HepG2 (cell line): ENCODE measurements at regions not wholly inside any gene's neighbourhood (a gene's known extent, or its start where the extent isn't known, plus 50 kb on each side); places are given as distances from the start of the nearest gene placed in this dataset.

Experiments
- ATAC-seq: fragments of 200-7000 bp; cut with Tn5 transposase; 3 replicates; pipeline ENCODE4 v1.9.1; 2020; ENCODE audit warnings: mild to moderate bottlenecking, moderate library complexity
- BruUV-seq: library from RNA; stranded (reverse); fragments of 400-500 nt; replicated peaks from 2 replicates; lab custom pipeline; 2021; lab: Mats Ljungman, UMichigan
- CTCF ChIA-PET: fragments of 300-600 bp; formaldehyde crosslinking; extraction: SDS; loops from one replicate; lab custom pipeline; 2021; ENCODE audit warnings: low total read pairs, inconsistent platforms, low intra/inter-chr PET ratio; lab: Yijun Ruan, JAX
- POLR2A ChIA-PET: fragments of 350-600 bp; sonication (Branson Sonifier 250); formaldehyde crosslinking; loops from one replicate; lab custom pipeline; 2020; ENCODE audit warnings: antibody characterized with exemption, inconsistent platforms; lab: Yijun Ruan, JAX
- DNase-seq: peaks from one replicate; pipeline ENCODE4 v3.0.0-alpha.2; 2015; ENCODE audit warnings: low spot score
- FAIRE-seq: peaks from 3 replicates; lab custom pipeline; 2011; peaks lifted over from hg19 to GRCh38; lab: Jason Lieb, UNC
- H2AFZ ChIP-seq: one replicate; pipeline ENCODE4 v1.6.1; 2011; ENCODE audit warnings: low read length, inconsistent platforms
- H3K27ac ChIP-seq: fragments of 300-600 bp; 3 replicates; pipeline ENCODE4 v1.8.0; 2011; ENCODE audit warnings: mixed run types, mild to moderate bottlenecking, mixed read lengths, low read length, inconsistent platforms; ENCODE audit not compliant: insufficient read depth; ENCODE audit errors: extremely low read length
- H3K27me3 ChIP-seq, 2 experiments: fragments of 200-600 bp in 1 of 2; 2 replicates in 1 of 2; 3 replicates in 1 of 2; pipeline versions ENCODE4 v1.6.0 to v1.8.0; 2011; ENCODE audit warnings: low read length in 2 of 2, mild to moderate bottlenecking in 2 of 2, moderate library complexity in 2 of 2, inconsistent platforms in 1 of 2; ENCODE audit not compliant: insufficient read depth in 2 of 2, control insufficient read depth in 1 of 2
- H3K36me3 ChIP-seq, 2 experiments: fragments of 200-600 bp in 1 of 2; replicated peaks in 1 of 2; 2 replicates in 1 of 2; 3 replicates in 1 of 2; pipeline versions ENCODE4 v1.5.1 to v1.8.0; 2011; ENCODE audit warnings: low read length in 2 of 2, inconsistent platforms in 1 of 2; ENCODE audit not compliant: insufficient read depth in 2 of 2, control insufficient read depth in 1 of 2
- H3K4me1 ChIP-seq: 2 replicates; pipeline ENCODE4 v1.5.1; 2012; ENCODE audit warnings: low read length, inconsistent platforms; ENCODE audit not compliant: insufficient read depth
- H3K4me2 ChIP-seq: 2 replicates; pipeline ENCODE4 v1.6.0; 2011; ENCODE audit warnings: low read depth, low read length, inconsistent platforms
- H3K4me3 ChIP-seq, 3 experiments: fragments of 200-600 bp in 1 of 3; sonication (generic), shearing (Covaris generic) in 1 of 3; replicated peaks in 1 of 3; 2 replicates each; pipeline ENCODE4 v1.5.1; 2011 to 2016; ENCODE audit warnings: low read length in 3 of 3, inconsistent platforms in 2 of 3, low read depth in 2 of 3, mild to moderate bottlenecking in 2 of 3, control low read depth in 1 of 3, mixed read lengths in 1 of 3; ENCODE audit not compliant: insufficient read depth in 1 of 3
- H3K79me2 ChIP-seq: one replicate; pipeline ENCODE4 v1.6.1; 2011; ENCODE audit warnings: low read length, inconsistent platforms; ENCODE audit not compliant: insufficient read depth
- H3K9ac ChIP-seq: 2 replicates; pipeline ENCODE4 v1.6.0; 2011; ENCODE audit warnings: mild to moderate bottlenecking, low read depth, low read length, inconsistent platforms; ENCODE audit not compliant: insufficient read depth
- H3K9me3 ChIP-seq: 2 replicates; pipeline ENCODE4 v1.5.1; 2012; ENCODE audit warnings: mild to moderate bottlenecking, low read length
- H4K20me1 ChIP-seq: 2 replicates; pipeline ENCODE4 v1.6.0; 2011; ENCODE audit warnings: inconsistent platforms, mild to moderate bottlenecking, low read length, moderate library complexity; ENCODE audit not compliant: insufficient read depth
- BRD4 ChIP-seq: sonication (generic); formaldehyde crosslinking; IDR thresholded peaks from 2 replicates; pipeline ENCODE4 v1.4.0; 2020; ENCODE audit warnings: missing genetic modification reagents
- CEBPB ChIP-seq: IDR thresholded peaks from 2 replicates; pipeline ENCODE4 v1.6.1; 2011; ENCODE audit warnings: low read depth, low read length, improper control_type of control experiment, borderline replicate concordance
- GTF3A ChIP-seq: sonication (generic); formaldehyde crosslinking; conservative IDR thresholded peaks from 2 replicates; pipeline ENCODE4 v1.4.0; 2020; ENCODE audit warnings: mild to moderate bottlenecking, missing genetic modification reagents
- KLF12 ChIP-seq: sonication (generic); formaldehyde crosslinking; IDR thresholded peaks from 2 replicates; pipeline ENCODE4 v1.4.0; 2020; ENCODE audit warnings: missing genetic modification reagents, borderline replicate concordance
- NFKBIZ ChIP-seq: IDR thresholded peaks from 2 replicates; pipeline ENCODE4 v1.6.1; 2018; ENCODE audit warnings: missing genetic modification reagents, missing compliant biosample characterization
- PAF1 ChIP-seq: IDR thresholded peaks from 2 replicates; pipeline ENCODE4 v1.6.1; 2016; ENCODE audit warnings: missing genetic modification reagents, missing compliant biosample characterization
- PPARG ChIP-seq: conservative IDR thresholded peaks from 2 replicates; pipeline ENCODE4 v1.6.1; 2016; ENCODE audit warnings: missing biosample characterization, missing genetic modification reagents
- RELA ChIP-seq: sonication (generic); formaldehyde crosslinking; IDR thresholded peaks from 2 replicates; pipeline ENCODE4 v1.4.0; 2020; ENCODE audit warnings: missing genetic modification reagents
- SALL1 ChIP-seq: sonication (generic); formaldehyde crosslinking; IDR thresholded peaks from 2 replicates; pipeline ENCODE4 v1.8.0; 2022; ENCODE audit warnings: mild to moderate bottlenecking, missing genetic modification reagents
- SP1 ChIP-seq, 2 experiments: fragments of 450-650 bp in 1 of 2; sonication (generic) in 1 of 2; formaldehyde crosslinking in 1 of 2; IDR thresholded peaks; 2 replicates each; pipeline versions ENCODE4 v1.4.0 to v1.6.1; 2016 to 2020; ENCODE audit warnings: missing genetic modification reagents in 1 of 2
- SUZ12 ChIP-seq: fragments of 150-350 bp; IDR thresholded peaks from 2 replicates; pipeline ENCODE4 v1.6.1; 2014; ENCODE audit warnings: low read depth, low read length
- ZFP91 ChIP-seq: sonication (generic); formaldehyde crosslinking; IDR thresholded peaks from 2 replicates; pipeline ENCODE4 v1.9.0; 2022; ENCODE audit warnings: missing genetic modification reagents, mild to moderate bottlenecking, borderline replicate concordance
- ZNF569 ChIP-seq: sonication (generic); formaldehyde crosslinking; IDR thresholded peaks from 2 replicates; pipeline ENCODE4 v1.5.0; 2020; ENCODE audit warnings: mild to moderate bottlenecking, missing genetic modification reagents, moderate library complexity, borderline replicate concordance
- ZNF629 ChIP-seq: sonication (generic); formaldehyde crosslinking; conservative IDR thresholded peaks from 2 replicates; pipeline ENCODE4 v1.5.0; 2020; ENCODE audit warnings: missing genetic modification reagents
- WGBS: methylation state at CpG from one replicate; pipeline ENCODE4 v1.1.6; 2017; ENCODE audit warnings: low lambda C conversion rate; 5-methylcytosine and 5-hydroxymethylcytosine counted together
- in situ Hi-C: cut with HindIII; loops from 2 replicates; pipeline ENCODE4 v1.10.0; 2017; ENCODE audit warnings: low pct_unique_long_range_greater_than_20kb; ENCODE audit not compliant: extremely low pct_ligation_motif_present
- intact Hi-C: fragments of 100-400 bp; cut with micrococcal nuclease; formaldehyde crosslinking; loops from one replicate; pipeline ENCODE4 v1.10.0; 2022; ENCODE audit not compliant: unreplicated experiment
- TF ChIP-seq, protein P1 (sequence below): sonication (generic); formaldehyde crosslinking; IDR thresholded peaks from 2 replicates; pipeline ENCODE4 v1.5.1; 2020; ENCODE audit warnings: missing genetic modification reagents, mild to moderate bottlenecking, borderline replicate concordance
- TF ChIP-seq, protein P2 (sequence below): sonication (generic); formaldehyde crosslinking; IDR thresholded peaks from 2 replicates; pipeline ENCODE4 v1.9.0; 2021; ENCODE audit warnings: missing genetic modification reagents, mild to moderate bottlenecking, borderline replicate concordance
- TF ChIP-seq, protein P3 (sequence below): sonication (generic); formaldehyde crosslinking; IDR thresholded peaks from 2 replicates; pipeline ENCODE4 v1.4.0; 2020; ENCODE audit warnings: missing genetic modification reagents

DNA sequence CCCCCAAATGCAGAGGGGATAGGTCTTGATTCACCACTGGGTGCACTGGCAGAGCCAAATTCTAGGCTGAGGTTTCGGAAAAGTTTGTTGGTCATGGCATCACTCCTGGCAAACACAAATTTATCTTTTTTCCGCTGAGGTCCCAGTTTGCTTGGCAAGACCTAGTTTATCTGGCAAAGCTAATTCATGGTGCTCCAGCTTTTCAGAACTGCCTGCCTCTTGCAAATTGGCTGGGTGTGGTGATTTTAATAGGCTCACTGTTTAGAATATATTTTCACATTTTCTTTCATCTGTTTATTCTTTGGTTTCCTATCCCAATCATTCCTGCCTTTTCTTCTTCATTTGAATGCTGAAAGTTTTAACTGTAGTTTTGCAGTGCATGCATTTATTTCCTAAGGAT lies 50.5 kb upstream of the MAMDC2 start:
- H3K9me3 ChIP-seq: no peaks in the 10 kb centered on the region
- in situ Hi-C loops: no loop called here
- intact Hi-C loops: no loop called here
- no peak overlapping the region for H3K4me3 ChIP-seq
- H3K36me3 ChIP-seq: no peaks in the 10 kb centered on the region
- no peak for DNase-seq
- POLR2A ChIA-PET: no interaction called here
- CTCF ChIA-PET: no interaction called here
- peaks cover 0 to 1% of the 10 kb centered on the region in 2 experiments; a peak in 1 of 5 replicates for H3K27me3 ChIP-seq
- no peak for FAIRE-seq
- 25% methylated on average over 2 of the region's 2 CpGs for WGBS
- no peak overlapping the region for H3K9ac ChIP-seq
- H3K27ac ChIP-seq: no peak overlapping the region
- no peak overlapping the region for H3K4me2 ChIP-seq
- H3K79me2 ChIP-seq: no peaks in the 10 kb centered on the region
- ATAC-seq: no peak
- H3K4me1 ChIP-seq: no peaks in the 10 kb centered on the region
- H2AFZ ChIP-seq: no peak overlapping the region
- no peaks in the 10 kb centered on the region for H4K20me1 ChIP-seq
- no TSS peak for BruUV-seq
- no peak for TF ChIP-seq RELA (CRISPR knock-in tag)
- TF ChIP-seq SP1 (IDR thresholded peaks at IDR 0.05): no peak
- TF ChIP-seq SP1 (CRISPR knock-in tag; IDR thresholded peaks at IDR 0.05): no peak
- no peak for TF ChIP-seq NFKBIZ (CRISPR knock-in tag)
- TF ChIP-seq KLF12 (CRISPR knock-in tag): no peak
- no peak for TF ChIP-seq CEBPB
- TF ChIP-seq ZNF629 (CRISPR knock-in tag): no peak
- no peak for TF ChIP-seq BRD4 (CRISPR knock-in tag)
- TF ChIP-seq, protein P1, sequence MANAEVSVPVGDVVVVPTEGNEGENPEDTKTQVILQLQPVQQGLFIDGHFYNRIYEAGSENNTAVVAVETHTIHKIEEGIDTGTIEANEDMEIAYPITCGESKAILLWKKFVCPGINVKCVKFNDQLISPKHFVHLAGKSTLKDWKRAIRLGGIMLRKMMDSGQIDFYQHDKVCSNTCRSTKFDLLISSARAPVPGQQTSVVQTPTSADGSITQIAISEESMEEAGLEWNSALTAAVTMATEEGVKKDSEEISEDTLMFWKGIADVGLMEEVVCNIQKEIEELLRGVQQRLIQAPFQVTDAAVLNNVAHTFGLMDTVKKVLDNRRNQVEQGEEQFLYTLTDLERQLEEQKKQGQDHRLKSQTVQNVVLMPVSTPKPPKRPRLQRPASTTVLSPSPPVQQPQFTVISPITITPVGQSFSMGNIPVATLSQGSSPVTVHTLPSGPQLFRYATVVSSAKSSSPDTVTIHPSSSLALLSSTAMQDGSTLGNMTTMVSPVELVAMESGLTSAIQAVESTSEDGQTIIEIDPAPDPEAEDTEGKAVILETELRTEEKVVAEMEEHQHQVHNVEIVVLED (CRISPR knock-in tag): no peak
- TF ChIP-seq, protein P2, sequence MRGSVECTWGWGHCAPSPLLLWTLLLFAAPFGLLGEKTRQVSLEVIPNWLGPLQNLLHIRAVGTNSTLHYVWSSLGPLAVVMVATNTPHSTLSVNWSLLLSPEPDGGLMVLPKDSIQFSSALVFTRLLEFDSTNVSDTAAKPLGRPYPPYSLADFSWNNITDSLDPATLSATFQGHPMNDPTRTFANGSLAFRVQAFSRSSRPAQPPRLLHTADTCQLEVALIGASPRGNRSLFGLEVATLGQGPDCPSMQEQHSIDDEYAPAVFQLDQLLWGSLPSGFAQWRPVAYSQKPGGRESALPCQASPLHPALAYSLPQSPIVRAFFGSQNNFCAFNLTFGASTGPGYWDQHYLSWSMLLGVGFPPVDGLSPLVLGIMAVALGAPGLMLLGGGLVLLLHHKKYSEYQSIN (CRISPR knock-in tag): no peak
- no peak for TF ChIP-seq GTF3A (CRISPR knock-in tag)
- no peak for TF ChIP-seq PAF1
- no peak for TF ChIP-seq SUZ12
- no peak for TF ChIP-seq ZNF569 (CRISPR knock-in tag)
- TF ChIP-seq ZFP91 (CRISPR knock-in tag): no peak
- TF ChIP-seq SALL1 (CRISPR knock-in tag): no peak
- TF ChIP-seq, protein P3, sequence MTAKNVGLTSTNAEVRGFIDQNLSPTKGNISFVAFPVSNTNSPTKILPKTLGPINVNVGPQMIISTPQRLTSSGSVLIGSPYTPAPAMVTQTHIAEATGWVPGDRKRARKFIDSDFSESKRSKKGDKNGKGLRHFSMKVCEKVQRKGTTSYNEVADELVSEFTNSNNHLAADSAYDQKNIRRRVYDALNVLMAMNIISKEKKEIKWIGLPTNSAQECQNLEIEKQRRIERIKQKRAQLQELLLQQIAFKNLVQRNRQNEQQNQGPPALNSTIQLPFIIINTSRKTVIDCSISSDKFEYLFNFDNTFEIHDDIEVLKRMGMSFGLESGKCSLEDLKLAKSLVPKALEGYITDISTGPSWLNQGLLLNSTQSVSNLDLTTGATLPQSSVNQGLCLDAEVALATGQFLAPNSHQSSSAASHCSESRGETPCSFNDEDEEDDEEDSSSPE: no peak
- TF ChIP-seq PPARG (CRISPR knock-in tag): no peak
